ENCODE measurements at regions not wholly inside any gene's neighbourhood (a gene's known extent, or its start where the extent isn't known, plus 50 kb on each side); places are given as distances from the start of the nearest gene placed in this dataset.

GRCh38 chr11:70834277-70834940 lies 418.0 kb downstream of the SHANK2 start:
- Histone ChIP-seq H3K27ac (no peak overlapping the region), H3K36me3 (no peaks in the 10 kb centered on the region), H3K4me3 (no peak overlapping the region), H3K27me3 (no peaks in the 10 kb centered on the region), H3K4me1 (no peaks in the 10 kb centered on the region), H3K9me3 (no peaks in the 10 kb centered on the region)
- ATAC-seq (no peak), DNase-seq (no peak)
- TF ChIP-seq CTCF (IDR thresholded peaks at IDR 0.05), result no peak
- no peak for TF ChIP-seq POLR2A (IDR thresholded peaks at IDR 0.05)
- intact Hi-C loops (cut with DNase I), result no loop called here
- WGBS (ENCODE audit: insufficient coverage, low coverage, low lambda C conversion rate, missing lambda C conversion rate), result 67% methylated on average over 13 of the region's 14 CpGs

- intact Hi-C loops (cut with DNase I), result no loop called here
- no peaks in the 10 kb centered on the region for H3K36me3 ChIP-seq
- ATAC-seq (no peak), DNase-seq (no peak)
- H3K27me3 ChIP-seq, result no peaks in the 10 kb centered on the region
- no peak overlapping the region for H3K4me3 ChIP-seq
- H3K4me1 ChIP-seq, result no peaks in the 10 kb centered on the region
- 55% methylated on average over 2 of the region's 14 CpGs for WGBS (ENCODE audit: insufficient coverage, low coverage, low lambda C conversion rate, missing lambda C conversion rate)
- no peak overlapping the region for H3K27ac ChIP-seq
- H3K9me3 ChIP-seq, result no peaks in the 10 kb centered on the region
- TF ChIP-seq POLR2A (IDR thresholded peaks at IDR 0.05) (no peak), CTCF (IDR thresholded peaks at IDR 0.05) (no peak)
These were observed 417.3 kb downstream of the SHANK2 start for GRCh38 chr11:70834984-70835560.

GRCh38 chr11:70836071-70836470 lies 416.3 kb downstream of the SHANK2 start:
- intact Hi-C loops (cut with DNase I), result no loop called here
- ATAC-seq (no peak), DNase-seq (no peak)
- Histone ChIP-seq H3K27me3 (no peaks in the 10 kb centered on the region), H3K4me3 (no peak overlapping the region), H3K36me3 (no peaks in the 10 kb centered on the region), H3K4me1 (no peaks in the 10 kb centered on the region), H3K27ac (no peak overlapping the region), H3K9me3 (no peaks in the 10 kb centered on the region)
- WGBS (ENCODE audit: insufficient coverage, low coverage, low lambda C conversion rate, missing lambda C conversion rate), result 96% methylated on average over 3 of the region's 10 CpGs
- TF ChIP-seq POLR2A (IDR thresholded peaks at IDR 0.05) (no peak), CTCF (IDR thresholded peaks at IDR 0.05) (no peak)

- TF ChIP-seq CTCF (IDR thresholded peaks at IDR 0.05), result no peak
- no peak for TF ChIP-seq POLR2A (IDR thresholded peaks at IDR 0.05)
- 94% methylated on average over 3 of the region's 3 CpGs for WGBS (ENCODE audit: insufficient coverage, low coverage, low lambda C conversion rate, missing lambda C conversion rate)
- Histone ChIP-seq H3K4me3 (no peak overlapping the region), H3K27me3 (no peaks in the 10 kb centered on the region), H3K27ac (no peak overlapping the region), H3K9me3 (no peaks in the 10 kb centered on the region), H3K4me1 (no peaks in the 10 kb centered on the region), H3K36me3 (no peaks in the 10 kb centered on the region)
- ATAC-seq (no peak), DNase-seq (no peak)
- intact Hi-C loops (cut with DNase I), result no loop called here
These were observed 414.2 kb downstream of the SHANK2 start for GRCh38 chr11:70838198-70838597.
